ENCODE measurements at regions not wholly inside any gene's neighbourhood (a gene's known extent, or its start where the extent isn't known, plus 50 kb on each side); places are given as distances from the start of the nearest gene placed in this dataset.

DNA sequence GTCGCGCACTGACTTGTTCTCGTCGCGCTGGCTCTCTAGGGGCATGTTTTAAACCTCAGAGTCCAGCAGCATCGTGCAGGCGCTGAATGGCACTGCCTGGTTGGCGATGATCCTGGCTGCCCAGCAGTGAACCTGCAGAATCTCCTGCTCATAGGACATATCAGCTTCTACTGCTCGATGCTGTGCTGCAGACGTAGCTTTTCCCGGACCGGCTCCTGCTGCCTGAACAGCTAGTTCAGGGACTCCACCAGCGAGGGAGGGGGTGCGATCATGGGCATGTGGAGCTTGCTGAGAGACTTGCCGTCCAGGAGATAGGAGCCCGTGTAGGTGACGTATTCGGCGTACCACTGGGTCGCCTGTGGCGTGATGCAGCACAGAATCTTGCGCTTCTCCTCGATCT, 890.0 kb upstream of the LRRTM1 start:
- Histone ChIP-seq H3K27ac (ENCODE audit: low read length) (no peak overlapping the region), H3K4me1 (ENCODE audit: control insufficient read depth in 1 of 2, insufficient read depth in 2 of 2, low read length in 2 of 2) (no peaks in the 10 kb centered on the region), H3K27me3 (ENCODE audit: low read depth, low read length) (no peaks in the 10 kb centered on the region), H3K4me3 (ENCODE audit: low read depth in 1 of 2, low read length in 2 of 2) (no peak overlapping the region), H3K9me3 (ENCODE audit: control insufficient read depth in 1 of 2, low read length in 2 of 2) (peaks cover 0 to 13% of the 10 kb centered on the region in 2 donors), H3K36me3 (ENCODE audit: control insufficient read depth in 1 of 2, insufficient read depth in 2 of 2, low read length in 2 of 2) (no peaks in the 10 kb centered on the region)

DNA sequence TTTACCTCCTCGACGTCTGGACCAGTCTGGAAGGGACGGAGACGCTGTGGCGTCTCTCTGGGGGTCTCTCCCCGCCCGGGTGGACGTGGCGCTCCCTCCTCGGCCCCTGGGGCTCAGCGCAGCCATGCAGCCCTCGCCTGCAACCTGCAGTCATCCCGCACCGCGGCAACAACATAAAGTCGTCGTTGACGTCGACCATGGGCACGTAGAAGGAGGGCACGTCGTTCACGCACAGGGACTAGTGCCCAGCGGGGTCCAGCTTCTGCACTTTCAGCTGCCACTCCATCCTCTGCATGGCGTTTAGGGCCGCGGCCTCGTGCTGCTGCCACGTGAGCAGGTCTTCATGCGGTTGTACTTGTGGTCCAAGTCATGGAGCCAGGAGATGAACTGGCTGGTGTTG, 889.6 kb upstream of the LRRTM1 start:
- H3K27ac ChIP-seq (ENCODE audit: low read length): no peak overlapping the region
- H3K4me3 ChIP-seq (ENCODE audit: low read depth in 1 of 2, low read length in 2 of 2): no peak overlapping the region
- no peaks in the 10 kb centered on the region for H3K4me1 ChIP-seq (ENCODE audit: control insufficient read depth in 1 of 2, insufficient read depth in 2 of 2, low read length in 2 of 2)
- no peaks in the 10 kb centered on the region for H3K36me3 ChIP-seq (ENCODE audit: control insufficient read depth in 1 of 2, insufficient read depth in 2 of 2, low read length in 2 of 2)
- H3K27me3 ChIP-seq (ENCODE audit: low read depth, low read length): no peaks in the 10 kb centered on the region
- peaks cover 0 to 11% of the 10 kb centered on the region in 2 donors for H3K9me3 ChIP-seq (ENCODE audit: control insufficient read depth in 1 of 2, low read length in 2 of 2)

DNA sequence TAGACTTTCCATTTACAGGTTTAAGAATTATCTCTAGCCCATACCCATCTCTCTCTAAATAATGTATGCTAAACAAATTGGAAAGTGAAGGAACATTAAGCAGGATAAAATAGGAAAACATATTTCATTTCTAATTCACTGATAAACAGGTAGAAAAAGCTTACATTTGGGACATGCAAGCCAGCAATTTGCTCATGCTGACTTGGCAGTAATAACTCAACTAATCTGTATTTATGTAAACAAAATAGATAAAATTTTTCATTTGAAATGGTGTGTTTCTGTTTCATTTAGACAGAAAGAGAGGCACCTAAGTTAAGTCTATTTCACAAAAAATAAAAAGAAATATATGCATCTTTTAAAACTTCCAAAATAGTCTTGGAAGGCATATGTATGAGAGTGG, 877.3 kb upstream of the LRRTM1 start:
- Histone ChIP-seq H3K4me1 (ENCODE audit: control insufficient read depth in 1 of 2, insufficient read depth in 2 of 2, low read length in 2 of 2) (no peaks in the 10 kb centered on the region), H3K27ac (ENCODE audit: low read length) (no peak overlapping the region), H3K9me3 (ENCODE audit: control insufficient read depth in 1 of 2, low read length in 2 of 2) (peaks cover 0 to 4% of the 10 kb centered on the region in 2 donors), H3K4me3 (ENCODE audit: low read depth in 1 of 2, low read length in 2 of 2) (no peak overlapping the region), H3K36me3 (ENCODE audit: control insufficient read depth in 1 of 2, insufficient read depth in 2 of 2, low read length in 2 of 2) (no peaks in the 10 kb centered on the region), H3K27me3 (ENCODE audit: low read depth, low read length) (no peaks in the 10 kb centered on the region)

DNA sequence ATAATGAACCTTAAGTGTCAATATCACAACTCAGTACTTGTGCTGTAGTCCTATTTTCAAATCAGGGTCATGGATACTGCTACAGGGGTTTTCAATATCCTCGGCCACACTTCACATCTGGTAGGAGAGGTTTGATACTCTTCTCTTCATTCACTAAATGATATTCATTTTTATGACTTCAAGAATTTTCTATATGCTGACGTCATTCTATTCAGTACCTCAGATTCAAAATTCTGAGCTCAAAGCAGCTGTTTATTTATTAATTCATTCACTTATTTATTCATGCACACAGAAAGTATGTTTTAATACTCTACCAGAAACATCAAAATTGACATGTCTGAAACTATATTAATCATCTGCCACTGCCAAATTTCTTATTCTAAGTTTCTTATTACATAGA, 866.9 kb upstream of the LRRTM1 start:
- Histone ChIP-seq H3K4me1 (ENCODE audit: control insufficient read depth in 1 of 2, insufficient read depth in 2 of 2, low read length in 2 of 2) (no peaks in the 10 kb centered on the region), H3K36me3 (ENCODE audit: control insufficient read depth in 1 of 2, insufficient read depth in 2 of 2, low read length in 2 of 2) (no peaks in the 10 kb centered on the region), H3K27me3 (ENCODE audit: low read depth, low read length) (no peaks in the 10 kb centered on the region), H3K9me3 (ENCODE audit: control insufficient read depth in 1 of 2, low read length in 2 of 2) (no peaks in the 10 kb centered on the region), H3K27ac (ENCODE audit: low read length) (no peak overlapping the region), H3K4me3 (ENCODE audit: low read depth in 1 of 2, low read length in 2 of 2) (no peak overlapping the region)

DNA sequence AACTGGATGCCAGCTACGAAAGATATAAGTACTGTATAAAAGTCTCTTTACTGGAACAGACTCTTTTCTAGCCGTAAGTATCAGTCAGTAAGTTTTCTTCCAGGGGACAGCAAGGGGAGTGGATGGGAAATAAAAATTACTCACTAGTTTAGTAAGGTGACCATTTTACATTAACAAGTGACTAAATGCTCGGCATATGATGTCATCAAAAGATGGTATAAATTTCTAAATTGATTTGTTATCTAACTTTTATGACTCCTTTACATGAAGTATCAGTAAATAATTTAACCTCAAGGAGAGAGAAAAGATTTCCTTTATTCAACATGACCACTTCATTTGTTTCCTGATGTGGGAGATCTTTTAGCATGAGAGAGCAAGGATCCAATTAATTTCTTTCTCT, 859.0 kb upstream of the LRRTM1 start:
- Histone ChIP-seq H3K36me3 (ENCODE audit: control insufficient read depth in 1 of 2, insufficient read depth in 2 of 2, low read length in 2 of 2) (no peaks in the 10 kb centered on the region), H3K4me3 (ENCODE audit: low read depth in 1 of 2, low read length in 2 of 2) (no peak overlapping the region), H3K4me1 (ENCODE audit: control insufficient read depth in 1 of 2, insufficient read depth in 2 of 2, low read length in 2 of 2) (no peaks in the 10 kb centered on the region), H3K9me3 (ENCODE audit: control insufficient read depth in 1 of 2, low read length in 2 of 2) (no peaks in the 10 kb centered on the region), H3K27me3 (ENCODE audit: low read depth, low read length) (no peaks in the 10 kb centered on the region), H3K27ac (ENCODE audit: low read length) (no peak overlapping the region)

DNA sequence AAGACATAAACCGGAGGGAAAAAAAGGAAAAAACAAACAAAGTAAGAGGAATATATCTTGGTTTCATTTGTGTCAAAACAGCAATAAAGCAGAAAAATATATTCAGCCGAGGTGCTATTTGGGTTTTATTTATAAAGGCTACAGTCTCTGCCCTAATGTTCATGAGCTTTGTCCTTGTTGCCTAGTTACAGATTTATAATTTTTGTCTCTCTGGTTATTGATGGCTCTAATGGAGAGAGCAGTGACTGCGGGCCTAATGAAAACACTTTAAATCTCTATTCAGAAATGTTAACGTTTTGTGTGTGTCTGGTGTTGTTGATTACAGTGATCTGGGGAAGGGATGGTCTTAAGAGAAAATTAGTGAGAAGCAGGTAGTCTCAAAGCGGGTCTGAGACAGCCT, 854.0 kb upstream of the LRRTM1 start:
- Histone ChIP-seq H3K27ac (ENCODE audit: low read length) (no peak overlapping the region), H3K9me3 (ENCODE audit: control insufficient read depth in 1 of 2, low read length in 2 of 2) (no peaks in the 10 kb centered on the region), H3K36me3 (ENCODE audit: control insufficient read depth in 1 of 2, insufficient read depth in 2 of 2, low read length in 2 of 2) (no peaks in the 10 kb centered on the region), H3K4me3 (ENCODE audit: low read depth in 1 of 2, low read length in 2 of 2) (no peak overlapping the region), H3K4me1 (ENCODE audit: control insufficient read depth in 1 of 2, insufficient read depth in 2 of 2, low read length in 2 of 2) (no peaks in the 10 kb centered on the region), H3K27me3 (ENCODE audit: low read depth, low read length) (no peaks in the 10 kb centered on the region)

DNA sequence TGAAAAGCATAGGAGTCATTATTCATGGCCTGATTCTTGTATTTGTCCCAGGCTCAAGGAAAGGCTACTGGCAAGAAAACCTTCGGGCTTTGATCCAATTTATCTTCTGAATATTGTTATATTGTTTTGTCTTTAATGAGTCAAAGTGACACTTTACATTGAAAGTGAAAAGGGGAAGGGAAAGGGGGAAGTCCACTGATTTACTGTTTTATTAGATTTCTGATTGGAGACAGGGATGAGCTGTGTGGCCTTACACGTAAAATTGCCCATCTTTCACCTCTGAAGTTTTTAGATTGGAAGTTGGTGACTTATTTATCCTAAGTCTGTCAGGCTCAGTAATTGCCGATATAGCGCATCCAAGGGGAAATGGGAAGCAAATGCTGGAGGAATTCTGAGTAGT, 843.8 kb upstream of the LRRTM1 start:
- H3K27me3 ChIP-seq (ENCODE audit: low read depth, low read length): no peaks in the 10 kb centered on the region
- H3K9me3 ChIP-seq (ENCODE audit: control insufficient read depth in 1 of 2, low read length in 2 of 2): peaks cover 0 to 10% of the 10 kb centered on the region in 2 donors
- no peak overlapping the region for H3K27ac ChIP-seq (ENCODE audit: low read length)
- no peak overlapping the region for H3K4me3 ChIP-seq (ENCODE audit: low read depth in 1 of 2, low read length in 2 of 2)
- no peaks in the 10 kb centered on the region for H3K36me3 ChIP-seq (ENCODE audit: control insufficient read depth in 1 of 2, insufficient read depth in 2 of 2, low read length in 2 of 2)
- no peaks in the 10 kb centered on the region for H3K4me1 ChIP-seq (ENCODE audit: control insufficient read depth in 1 of 2, insufficient read depth in 2 of 2, low read length in 2 of 2)

DNA sequence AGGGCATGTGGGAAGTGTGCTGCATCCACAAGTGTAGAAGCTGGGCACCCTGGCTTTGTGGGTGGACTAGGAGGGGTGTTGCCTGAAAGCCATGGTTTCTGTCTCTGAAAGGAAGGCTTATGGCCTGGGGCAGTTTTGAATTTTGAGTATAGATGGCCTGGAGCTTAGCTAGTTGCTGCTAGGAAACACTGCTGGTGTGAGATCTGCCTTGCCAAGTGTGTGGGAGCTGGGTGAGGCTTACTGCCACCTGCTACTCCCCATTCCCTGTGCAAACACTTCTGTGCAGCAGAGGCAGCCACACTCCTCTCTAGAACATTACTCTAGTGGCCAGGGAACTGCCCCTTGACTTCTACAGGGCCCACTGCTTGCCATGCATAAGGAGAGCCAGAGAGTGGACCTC, 831.7 kb upstream of the LRRTM1 start:
- no peaks in the 10 kb centered on the region for H3K27me3 ChIP-seq (ENCODE audit: low read depth, low read length)
- no peak overlapping the region for H3K27ac ChIP-seq (ENCODE audit: low read length)
- no peaks in the 10 kb centered on the region for H3K4me1 ChIP-seq (ENCODE audit: control insufficient read depth in 1 of 2, insufficient read depth in 2 of 2, low read length in 2 of 2)
- peaks cover 0 to 9% of the 10 kb centered on the region in 2 donors for H3K9me3 ChIP-seq (ENCODE audit: control insufficient read depth in 1 of 2, low read length in 2 of 2)
- no peaks in the 10 kb centered on the region for H3K36me3 ChIP-seq (ENCODE audit: control insufficient read depth in 1 of 2, insufficient read depth in 2 of 2, low read length in 2 of 2)
- H3K4me3 ChIP-seq (ENCODE audit: low read depth in 1 of 2, low read length in 2 of 2): no peak overlapping the region

DNA sequence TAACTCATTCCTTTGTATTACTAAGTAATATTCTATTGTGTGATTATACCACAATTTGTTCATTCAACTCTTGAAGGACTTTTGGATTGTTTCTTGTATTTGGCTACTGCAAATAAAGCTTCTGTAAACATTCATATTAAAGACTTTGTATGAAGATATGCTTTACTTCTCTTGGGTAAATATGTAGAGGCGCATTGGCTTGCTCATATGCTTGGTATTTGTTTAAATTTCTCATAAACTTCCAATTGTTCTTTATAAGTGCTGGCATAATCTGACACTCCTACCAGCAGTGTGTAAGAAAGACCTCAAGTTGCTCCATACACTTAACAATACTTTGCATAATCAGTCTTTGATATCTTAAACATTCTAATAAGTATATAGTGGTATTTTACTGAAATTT, 792.8 kb upstream of the LRRTM1 start:
- Histone ChIP-seq H3K4me1 (ENCODE audit: control insufficient read depth in 1 of 2, insufficient read depth in 2 of 2, low read length in 2 of 2) (no peaks in the 10 kb centered on the region), H3K4me3 (ENCODE audit: low read depth in 1 of 2, low read length in 2 of 2) (no peak overlapping the region), H3K9me3 (ENCODE audit: control insufficient read depth in 1 of 2, low read length in 2 of 2) (no peaks in the 10 kb centered on the region), H3K27me3 (ENCODE audit: low read depth, low read length) (no peaks in the 10 kb centered on the region), H3K36me3 (ENCODE audit: control insufficient read depth in 1 of 2, insufficient read depth in 2 of 2, low read length in 2 of 2) (no peaks in the 10 kb centered on the region), H3K27ac (ENCODE audit: low read length) (no peak overlapping the region)

DNA sequence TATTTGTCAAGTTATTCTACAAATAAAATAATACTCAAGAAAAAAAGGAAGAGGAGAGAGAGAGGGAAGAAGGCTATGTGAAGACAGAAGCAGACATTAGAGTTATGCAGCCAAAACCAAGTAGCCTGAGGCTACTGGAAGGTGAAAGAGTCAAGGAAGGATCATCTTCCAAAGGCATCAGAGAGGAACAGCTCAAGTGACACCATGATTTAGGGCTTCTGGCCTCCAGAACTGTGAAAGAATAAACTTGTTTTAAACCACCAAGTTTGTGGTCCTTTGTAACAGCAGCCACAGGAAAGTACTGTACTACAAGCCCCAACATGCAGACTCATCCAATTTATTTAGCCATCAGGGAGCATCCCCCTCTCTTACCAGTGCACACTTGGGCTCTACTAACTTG, 788.5 kb upstream of the LRRTM1 start:
- H3K27me3 ChIP-seq (ENCODE audit: low read depth, low read length): no peaks in the 10 kb centered on the region

DNA sequence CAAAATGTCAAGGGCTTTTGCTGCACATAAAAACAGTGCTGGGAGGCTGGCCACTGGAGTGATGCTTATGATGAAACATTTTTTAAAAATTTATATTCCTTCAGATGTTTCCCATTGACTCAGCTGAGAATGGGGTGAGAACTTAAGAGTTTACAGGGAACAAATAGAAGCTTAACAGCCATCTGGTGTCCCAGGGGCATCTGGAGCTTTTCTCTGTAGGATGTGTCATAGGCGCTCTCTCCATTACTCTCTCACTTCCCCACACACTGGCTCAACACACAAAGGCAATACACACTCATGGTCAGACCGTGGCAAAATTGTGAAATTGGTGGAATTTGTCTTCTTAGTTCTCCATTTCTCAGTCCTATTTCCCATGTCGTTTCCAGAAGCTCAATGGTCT, 783.1 kb upstream of the LRRTM1 start:
- H3K36me3 ChIP-seq (ENCODE audit: control insufficient read depth in 1 of 2, insufficient read depth in 2 of 2, low read length in 2 of 2): no peaks in the 10 kb centered on the region

More for the DNA sequence above, 788.5 kb upstream of the LRRTM1 start:
- Histone ChIP-seq H3K4me3 (ENCODE audit: low read depth in 1 of 2, low read length in 2 of 2) (no peak overlapping the region), H3K9me3 (ENCODE audit: control insufficient read depth in 1 of 2, low read length in 2 of 2) (no peaks in the 10 kb centered on the region), H3K4me1 (ENCODE audit: control insufficient read depth in 1 of 2, insufficient read depth in 2 of 2, low read length in 2 of 2) (no peaks in the 10 kb centered on the region), H3K36me3 (ENCODE audit: control insufficient read depth in 1 of 2, insufficient read depth in 2 of 2, low read length in 2 of 2) (no peaks in the 10 kb centered on the region), H3K27ac (ENCODE audit: low read length) (no peak overlapping the region)

DNA sequence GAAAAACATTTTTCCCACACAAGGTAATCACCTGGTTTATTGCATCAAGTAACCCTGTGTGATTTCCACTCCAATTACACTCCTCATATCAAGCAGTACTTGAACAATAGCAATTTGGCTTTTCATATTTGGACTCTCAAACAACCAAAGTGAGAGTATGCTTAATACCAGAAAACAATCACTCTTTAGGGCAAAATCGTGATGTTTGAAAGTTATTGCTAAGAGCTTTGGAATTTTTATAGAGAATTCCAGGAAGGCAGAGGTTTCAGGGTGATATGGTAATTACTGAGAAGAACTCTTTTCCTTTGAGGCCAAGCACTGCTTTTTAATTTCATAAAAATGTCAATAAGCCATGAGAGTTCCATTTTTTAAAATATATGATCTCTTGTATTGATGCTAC, 779.5 kb upstream of the LRRTM1 start:
- no peaks in the 10 kb centered on the region for H3K36me3 ChIP-seq (ENCODE audit: control insufficient read depth in 1 of 2, insufficient read depth in 2 of 2, low read length in 2 of 2)
- H3K4me3 ChIP-seq (ENCODE audit: low read depth in 1 of 2, low read length in 2 of 2): no peak overlapping the region
- H3K4me1 ChIP-seq (ENCODE audit: control insufficient read depth in 1 of 2, insufficient read depth in 2 of 2, low read length in 2 of 2): no peaks in the 10 kb centered on the region
- H3K9me3 ChIP-seq (ENCODE audit: control insufficient read depth in 1 of 2, low read length in 2 of 2): no peaks in the 10 kb centered on the region
- H3K27ac ChIP-seq (ENCODE audit: low read length): no peak overlapping the region
- no peaks in the 10 kb centered on the region for H3K27me3 ChIP-seq (ENCODE audit: low read depth, low read length)

More for the DNA sequence above, 783.1 kb upstream of the LRRTM1 start:
- Histone ChIP-seq H3K4me1 (ENCODE audit: control insufficient read depth in 1 of 2, insufficient read depth in 2 of 2, low read length in 2 of 2) (no peaks in the 10 kb centered on the region), H3K4me3 (ENCODE audit: low read depth in 1 of 2, low read length in 2 of 2) (no peak overlapping the region), H3K27me3 (ENCODE audit: low read depth, low read length) (no peaks in the 10 kb centered on the region), H3K27ac (ENCODE audit: low read length) (no peak overlapping the region), H3K9me3 (ENCODE audit: control insufficient read depth in 1 of 2, low read length in 2 of 2) (no peaks in the 10 kb centered on the region)

Data from muscle layer of duodenum (tissue), 2 donors.